H1 (cell line): ENCODE measurements at regions not wholly inside any gene's neighbourhood (a gene's known extent, or its start where the extent isn't known, plus 50 kb on each side); places are given as distances from the start of the nearest gene placed in this dataset.

ENCODE experiments used
- CTCF ChIA-PET: fragments of 300-600 bp; sonication (Branson Sonifier 250); formaldehyde crosslinking; loops from one replicate; lab custom pipeline; 2021; ENCODE audit not compliant: partially characterized antibody; lab: Charles Lee
- POLR2A ChIA-PET: fragments of 300-600 bp; sonication (Branson Sonifier 250); formaldehyde crosslinking; loops from one replicate; lab custom pipeline; 2021; ENCODE audit warnings: inconsistent platforms; ENCODE audit not compliant: partially characterized antibody; lab: Charles Lee
- DNase-seq, 2 experiments: peaks; one replicate each; pipeline versions ENCODE4 v3.0.0 to v3.0.0-alpha.2; 2010 to 2022; ENCODE audit warnings: low spot score in 2 of 2, low read depth in 1 of 2, mixed read lengths in 1 of 2
- FAIRE-seq: peaks from 2 replicates; lab custom pipeline; 2011; peaks lifted over from hg19 to GRCh38; lab: Jason Lieb, UNC
- H2AFZ ChIP-seq: 2 replicates; pipeline ENCODE4 v1.8.1; 2012; ENCODE audit warnings: low read length, inconsistent platforms
- H2AK5ac ChIP-seq: 2 replicates; pipeline ENCODE4 v1.6.1; 2013; ENCODE audit warnings: low read depth, low read length
- H2BK120ac ChIP-seq: replicated peaks from 2 replicates; pipeline ENCODE3; 2013; ENCODE audit warnings: low read depth, low read length, inconsistent platforms
- H2BK12ac ChIP-seq: 2 replicates; pipeline ENCODE4 v1.6.1; 2013; ENCODE audit warnings: low read depth, low read length
- H2BK15ac ChIP-seq: 2 replicates; pipeline ENCODE4 v1.6.1; 2013; ENCODE audit warnings: low read length
- H2BK20ac ChIP-seq: 2 replicates; pipeline ENCODE4 v1.6.1; 2013; ENCODE audit warnings: low read length
- H2BK5ac ChIP-seq: 2 replicates; pipeline ENCODE4 v1.6.1; 2013; ENCODE audit warnings: low read depth, low read length
- H3K14ac ChIP-seq: 2 replicates; pipeline ENCODE4 v1.6.1; 2013; ENCODE audit warnings: inconsistent platforms; ENCODE audit not compliant: insufficient read length
- H3K18ac ChIP-seq: 2 replicates; pipeline ENCODE4 v1.6.1; 2013; ENCODE audit warnings: low read length; ENCODE audit errors: extremely low read depth
- H3K23ac ChIP-seq: 2 replicates; pipeline ENCODE4 v1.6.1; 2013; ENCODE audit warnings: inconsistent platforms; ENCODE audit not compliant: insufficient read length
- H3K23me2 ChIP-seq: 2 replicates; pipeline ENCODE4 v1.6.1; 2013; ENCODE audit warnings: low read depth, low read length
- H3K27ac ChIP-seq: 2 replicates; pipeline ENCODE4 v1.6.1; 2011; ENCODE audit warnings: low read depth, low read length, inconsistent platforms
- H3K27me3 ChIP-seq, 4 experiments: replicated peaks in 1 of 4; 1 replicate in 1 of 4; 2 replicates in 3 of 4; pipeline versions ENCODE4 v1.6.1 to v1.8.1; 2011 to 2013; ENCODE audit warnings: low read length in 3 of 4, mild to moderate bottlenecking in 3 of 4, inconsistent platforms in 2 of 4, mixed read lengths in 2 of 4, moderate library complexity in 1 of 4; ENCODE audit not compliant: control insufficient read depth in 3 of 4, insufficient read depth in 3 of 4; ENCODE audit errors: extremely low read depth in 1 of 4
- H3K36me3 ChIP-seq, 4 experiments: 2 replicates each; pipeline versions ENCODE4 v1.6.1 to v1.8.1; 2011 to 2013; ENCODE audit warnings: mild to moderate bottlenecking in 4 of 4, low read length in 3 of 4, moderate library complexity in 2 of 4, control low read depth in 1 of 4, inconsistent platforms in 1 of 4; ENCODE audit not compliant: insufficient read depth in 4 of 4, control insufficient read depth in 2 of 4
- H3K4ac ChIP-seq: replicated peaks from 2 replicates; pipeline ENCODE3; 2013; ENCODE audit warnings: low read length, low read depth, mixed read lengths, inconsistent platforms; ENCODE audit not compliant: insufficient read length
- H3K4me1 ChIP-seq, 4 experiments: replicated peaks in 1 of 4; 1 replicate in 1 of 4; 2 replicates in 3 of 4; pipeline versions ENCODE4 v1.6.1 to v1.8.1; 2011 to 2013; ENCODE audit warnings: low read length in 3 of 4, inconsistent platforms in 2 of 4, mixed read lengths in 1 of 4; ENCODE audit not compliant: insufficient read depth in 4 of 4, control insufficient read depth in 3 of 4
- H3K4me2 ChIP-seq, 2 experiments: 2 replicates each; pipeline versions ENCODE4 v1.6.1 to v1.8.1; 2011 to 2013; ENCODE audit warnings: low read depth in 2 of 2, low read length in 2 of 2, control low read depth in 1 of 2, inconsistent platforms in 1 of 2, mild to moderate bottlenecking in 1 of 2; ENCODE audit not compliant: insufficient read depth in 1 of 2
- H3K4me3 ChIP-seq, 4 experiments: fragments of 200-600, 300-600 bp in 1 of 4; sonication (generic), shearing (Covaris generic), sonication (Bioruptor Twin) in 1 of 4; 2 replicates each; pipeline versions ENCODE4 v1.5.1 to v1.8.1; 2011 to 2016; ENCODE audit warnings: low read length in 4 of 4, low read depth in 3 of 4, control low read depth in 2 of 4, inconsistent platforms in 2 of 4, mild to moderate bottlenecking in 2 of 4, mixed read lengths in 1 of 4, moderate library complexity in 1 of 4; ENCODE audit not compliant: insufficient read depth in 2 of 4; ENCODE audit errors: extremely low read depth in 1 of 4
- H3K56ac ChIP-seq: replicated peaks from 2 replicates; pipeline ENCODE3; 2013; ENCODE audit warnings: low read depth, mild to moderate bottlenecking, mixed read lengths, low read length, inconsistent platforms; ENCODE audit not compliant: insufficient read length
- H3K79me1 ChIP-seq: 2 replicates; pipeline ENCODE4 v1.6.1; 2013; ENCODE audit warnings: low read depth, low read length, control low read depth
- H3K79me2 ChIP-seq, 2 experiments: 2 replicates each; pipeline versions ENCODE4 v1.6.1 to v1.8.1; 2012 to 2013; ENCODE audit warnings: low read length in 2 of 2, mild to moderate bottlenecking in 2 of 2, inconsistent platforms in 1 of 2; ENCODE audit not compliant: insufficient read depth in 2 of 2, control insufficient read depth in 1 of 2
- H3K9ac ChIP-seq, 4 experiments: replicated peaks in 1 of 4; 1 replicate in 1 of 4; 2 replicates in 3 of 4; pipeline versions ENCODE4 v1.6.1 to v1.8.1; 2011 to 2013; ENCODE audit warnings: low read depth in 3 of 4, low read length in 3 of 4, control low read depth in 2 of 4, mild to moderate bottlenecking in 2 of 4, moderate library complexity in 2 of 4, inconsistent platforms in 1 of 4; ENCODE audit errors: extremely low read depth in 1 of 4
- H3K9me3 ChIP-seq, 2 experiments: 2 replicates each; pipeline versions ENCODE4 v1.6.1 to v1.8.1; 2012 to 2013; ENCODE audit warnings: mild to moderate bottlenecking in 2 of 2, moderate library complexity in 2 of 2, control low read depth in 1 of 2, inconsistent platforms in 1 of 2, low read depth in 1 of 2, low read length in 1 of 2, mixed read lengths in 1 of 2; ENCODE audit not compliant: insufficient read depth in 2 of 2
- H4K20me1 ChIP-seq, 2 experiments: replicated peaks in 1 of 2; 2 replicates each; pipeline versions ENCODE3 to v1.8.1; 2011 to 2013; ENCODE audit warnings: inconsistent platforms in 2 of 2, low read length in 2 of 2, mild to moderate bottlenecking in 1 of 2; ENCODE audit not compliant: insufficient read depth in 2 of 2, control insufficient read depth in 1 of 2
- H4K5ac ChIP-seq: 2 replicates; pipeline ENCODE4 v1.6.1; 2013; ENCODE audit warnings: low read length, low read depth, mixed read lengths, inconsistent platforms; ENCODE audit not compliant: insufficient read length
- H4K8ac ChIP-seq: 2 replicates; pipeline ENCODE4 v1.8.0; 2013; ENCODE audit warnings: mild to moderate bottlenecking, moderate library complexity, low read length, inconsistent platforms; ENCODE audit not compliant: insufficient read depth; ENCODE audit errors: extremely low read depth
- H4K91ac ChIP-seq: replicated peaks from 2 replicates; pipeline ENCODE3; 2013; ENCODE audit warnings: low read length, mixed read lengths, inconsistent platforms; ENCODE audit not compliant: insufficient read length
- JUN ChIP-seq: IDR thresholded peaks from 2 replicates; pipeline ENCODE4 v1.6.1; 2011; ENCODE audit warnings: low read depth, mild to moderate bottlenecking, improper control_type of control experiment, low read length
- SIN3A ChIP-seq, 2 experiments: IDR thresholded peaks in 1 of 2; conservative IDR thresholded peaks in 1 of 2; 2 replicates each; pipeline ENCODE4 v1.6.1; 2011 to 2012; ENCODE audit warnings: low read length in 2 of 2, improper control_type of control experiment in 1 of 2, low read depth in 1 of 2, mild to moderate bottlenecking in 1 of 2
- SIX5 ChIP-seq: IDR thresholded peaks from 2 replicates; pipeline ENCODE4 v1.6.1; 2011; ENCODE audit warnings: mild to moderate bottlenecking, low read depth, low read length
- YY1 ChIP-seq: IDR thresholded peaks from 2 replicates; pipeline ENCODE4 v1.6.1; 2011; ENCODE audit warnings: low read depth, mild to moderate bottlenecking, low read length

DNA sequence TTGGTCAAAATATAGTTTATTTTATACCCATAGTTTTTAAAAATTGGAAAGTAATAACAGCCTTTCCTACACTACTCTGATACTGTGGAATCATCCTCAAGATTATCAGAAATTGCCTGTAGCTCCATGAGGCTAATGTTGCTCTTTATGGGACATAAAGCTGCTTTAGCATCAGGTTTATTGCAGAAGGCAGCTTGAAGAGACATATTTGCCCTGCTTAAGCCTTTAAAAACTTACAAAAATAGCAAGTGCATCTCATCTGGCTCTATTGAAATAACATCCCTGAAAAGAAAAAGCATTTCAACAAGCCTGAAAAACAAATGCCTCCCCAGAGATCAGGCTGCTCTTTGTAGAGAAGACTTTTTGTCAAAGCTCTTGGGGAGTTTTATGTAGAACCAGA lies 142.9 kb upstream of the MON1B start:
- TF ChIP-seq SIX5 (no peak), SIN3A (conservative IDR thresholded peaks at IDR 0.05 in 1 of 2, IDR thresholded peaks at IDR 0.05 in 1 of 2; ENCODE audit: low read depth in 1 of 2, low read length in 2 of 2) (no peak), JUN (no peak), YY1 (no peak)
- no peaks in the 10 kb centered on the region for H3K79me2 ChIP-seq
- no peak overlapping the region for H3K18ac ChIP-seq
- CTCF ChIA-PET = interaction anchor here (1.3 kb wide), 1 partner anchor 122 kb away, joined by 8 read pairs; no protein-coding TSS in a partner anchor
- no peaks in the 10 kb centered on the region for H3K36me3 ChIP-seq
- no peaks in the 10 kb centered on the region for H3K4me1 ChIP-seq
- H3K79me1 ChIP-seq = no peaks in the 10 kb centered on the region
- H3K23me2 ChIP-seq = no peaks in the 10 kb centered on the region
- no peak overlapping the region for H3K27ac ChIP-seq
- no peak overlapping the region for H2BK15ac ChIP-seq
- H2AK5ac ChIP-seq = no peak overlapping the region
- no peak overlapping the region for H2BK20ac ChIP-seq
- H2AFZ ChIP-seq = no peak overlapping the region
- no peak overlapping the region for H3K14ac ChIP-seq
- H4K20me1 ChIP-seq = no peaks in the 10 kb centered on the region
- no peak overlapping the region for H4K5ac ChIP-seq
- no peak overlapping the region for H3K9ac ChIP-seq
- no peak overlapping the region for H3K4me3 ChIP-seq
- no peak overlapping the region for H2BK120ac ChIP-seq
- no peak overlapping the region for H4K91ac ChIP-seq
- FAIRE-seq (no peak), DNase-seq (no peak)
- no peak overlapping the region for H4K8ac ChIP-seq
- no peak overlapping the region for H2BK5ac ChIP-seq
- H3K4ac ChIP-seq = no peak overlapping the region
- no peak overlapping the region for H3K56ac ChIP-seq
- no peak overlapping the region for H2BK12ac ChIP-seq
- no peak overlapping the region for H3K23ac ChIP-seq
- no peak overlapping the region for H3K4me2 ChIP-seq
- H3K9me3 ChIP-seq = no peaks in the 10 kb centered on the region
- no peaks in the 10 kb centered on the region for H3K27me3 ChIP-seq
- POLR2A ChIA-PET = no interaction called here
